BJ (cell line): ENCODE measurements at regions not wholly inside any gene's neighbourhood (a gene's known extent, or its start where the extent isn't known, plus 50 kb on each side); places are given as distances from the start of the nearest gene placed in this dataset.

Source experiments
- CTCF ChIA-PET: fragments of 350-600 bp; formaldehyde crosslinking; extraction: SDS; loops from one replicate; lab custom pipeline; 2021; ENCODE audit warnings: antibody characterized with exemption, inconsistent platforms; lab: Yijun Ruan, JAX
- POLR2A ChIA-PET: fragments of 300-600 bp; sonication (Branson Sonifier 250); formaldehyde crosslinking; extraction: SDS; loops from one replicate; lab custom pipeline; 2021; ENCODE audit warnings: antibody characterized with exemption; lab: Charles Lee
- DNase-seq: peaks from one replicate; pipeline ENCODE4 v3.0.0-alpha.2; 2011; ENCODE audit warnings: low read depth
- H3K27me3 ChIP-seq: 2 replicates; pipeline ENCODE4 v1.6.0; 2011; ENCODE audit warnings: low read length; ENCODE audit not compliant: control insufficient read depth, insufficient read depth
- H3K36me3 ChIP-seq: 2 replicates; pipeline ENCODE4 v1.5.1; 2011; ENCODE audit warnings: low read length; ENCODE audit not compliant: control insufficient read depth, insufficient read depth
- H3K4me3 ChIP-seq: 2 replicates; pipeline ENCODE4 v1.5.1; 2011; ENCODE audit warnings: low read depth, mild to moderate bottlenecking, control low read depth, low read length
- CTCF ChIP-seq: IDR thresholded peaks from 2 replicates; pipeline ENCODE4 v1.5.1; 2011; ENCODE audit warnings: low read depth, mild to moderate bottlenecking, control low read depth, inconsistent platforms, low read length, moderate library complexity; ENCODE audit not compliant: insufficient read depth

- H3K4me3 ChIP-seq = no peak overlapping the region
- POLR2A ChIA-PET = no interaction called here
- CTCF ChIA-PET = interaction anchor here (1.6 kb wide), 1 partner anchor 8 kb away, joined by 4 read pairs; no protein-coding TSS in a partner anchor
- H3K27me3 ChIP-seq = 0 out of 2 replicates have a peak, but pooled peaks cover 2% of the 10 kb centered on the region
- no peak for DNase-seq
- H3K36me3 ChIP-seq = no peaks in the 10 kb centered on the region
- no peak for TF ChIP-seq CTCF
Measured at GRCh38 chr10:132467464-132468149, 70.0 kb upstream of the INPP5A start.

- Histone ChIP-seq H3K4me3 (no peak overlapping the region), H3K27me3 (0 out of 2 replicates have a peak, but pooled peaks cover 2% of the 10 kb centered on the region), H3K36me3 (no peaks in the 10 kb centered on the region)
- ChIA-PET CTCF (interaction anchor here (1.6 kb wide), 1 partner anchor 9 kb away, joined by 4 read pairs; no protein-coding TSS in a partner anchor), POLR2A (no interaction called here)
- no peak for TF ChIP-seq CTCF
- no peak for DNase-seq
Measured at GRCh38 chr10:132468216-132468615, 69.4 kb upstream of the INPP5A start.

GRCh38 chr10:132468651-132469050 is 68.9 kb upstream of the INPP5A start:
- DNase-seq = no peak
- Histone ChIP-seq H3K27me3 (0 out of 2 replicates have a peak, but pooled peaks cover 2% of the 10 kb centered on the region), H3K36me3 (no peaks in the 10 kb centered on the region), H3K4me3 (no peak overlapping the region)
- ChIA-PET CTCF (interaction anchor here (1.6 kb wide), 1 partner anchor 9 kb away, joined by 4 read pairs; no protein-coding TSS in a partner anchor), POLR2A (no interaction called here)
- TF ChIP-seq CTCF = no peak

- TF ChIP-seq CTCF = no peak
- no peak for DNase-seq
- Histone ChIP-seq H3K4me3 (no peak overlapping the region), H3K27me3 (0 out of 2 replicates have a peak, but pooled peaks cover 2% of the 10 kb centered on the region), H3K36me3 (no peaks in the 10 kb centered on the region)
- POLR2A ChIA-PET = no interaction called here
- CTCF ChIA-PET = no interaction called here
Measured at GRCh38 chr10:132469197-132469884, 68.2 kb upstream of the INPP5A start.
